CD4-positive, alpha-beta T cell (primary cell): ENCODE measurements at regions not wholly inside any gene's neighbourhood (a gene's known extent, or its start where the extent isn't known, plus 50 kb on each side); places are given as distances from the start of the nearest gene placed in this dataset.

Experiments
- ATAC-seq: fragments of 200-7000 bp; cut with Tn5 transposase; one replicate; pipeline ENCODE4 v1.10.0; 2022; ENCODE audit warnings: mild to moderate bottlenecking; ENCODE audit not compliant: poor library complexity
- CTCF ChIA-PET: fragments of 350-600 bp; sonication (Branson Sonifier 250); formaldehyde crosslinking; loops from one replicate; lab custom pipeline; 2021; ENCODE audit warnings: antibody characterized with exemption, inconsistent platforms; lab: Charles Lee
- POLR2A ChIA-PET: fragments of 350-600 bp; sonication (Branson Sonifier 250); formaldehyde crosslinking; loops from one replicate; lab custom pipeline; 2021; ENCODE audit warnings: antibody characterized with exemption, inconsistent platforms; lab: Charles Lee
- DNase-seq, 14 experiments: peaks; one replicate each; pipeline ENCODE4 v3.0.0-alpha.2; 2013 to 2020; ENCODE audit warnings: mixed read lengths in 2 of 14
- H3K27ac ChIP-seq, 2 donors: one replicate each; pipeline versions ENCODE4 v1.5.1 to v1.7.0; 2013; ENCODE audit warnings: low read length in 2 of 2, low read depth in 1 of 2, mild to moderate bottlenecking in 1 of 2
- H3K27me3 ChIP-seq, 2 experiments: 1 replicate in 1 of 2; 2 replicates in 1 of 2; pipeline versions ENCODE4 v1.6.1 to v1.7.0; 2013; ENCODE audit warnings: low read length in 2 of 2, control low read depth in 1 of 2, mild to moderate bottlenecking in 1 of 2, moderate library complexity in 1 of 2; ENCODE audit not compliant: insufficient read depth in 2 of 2, control insufficient read depth in 1 of 2
- H3K36me3 ChIP-seq: one replicate; pipeline ENCODE4 v1.6.1; 2013; ENCODE audit warnings: low read length, control low read depth; ENCODE audit not compliant: insufficient read depth
- H3K4me1 ChIP-seq: one replicate; pipeline ENCODE4 v1.6.1; 2013; ENCODE audit warnings: low read length, control low read depth; ENCODE audit not compliant: insufficient read depth
- H3K4me3 ChIP-seq: one replicate; pipeline ENCODE4 v1.5.1; 2013; ENCODE audit warnings: mild to moderate bottlenecking, low read length, moderate library complexity
- H3K9me3 ChIP-seq, 2 experiments: 1 replicate in 1 of 2; 2 replicates in 1 of 2; pipeline versions ENCODE4 v1.6.1 to v1.7.0; 2013; ENCODE audit warnings: low read length in 2 of 2, mild to moderate bottlenecking in 2 of 2, control low read depth in 1 of 2, moderate library complexity in 1 of 2; ENCODE audit not compliant: control insufficient read depth in 1 of 2, insufficient read depth in 1 of 2
- H3K27ac Mint-ChIP-seq: one replicate; pipeline ENCODE4 v1.8.0; 2020; ENCODE audit warnings: mixed read lengths
- H3K27me3 Mint-ChIP-seq: one replicate; pipeline ENCODE4 v1.8.0; 2021; ENCODE audit warnings: mixed read lengths
- H3K36me3 Mint-ChIP-seq: one replicate; pipeline ENCODE4 v1.8.0; 2021; ENCODE audit warnings: low read depth, mixed read lengths
- H3K4me1 Mint-ChIP-seq: one replicate; pipeline ENCODE4 v1.8.0; 2021; ENCODE audit warnings: low read depth, mixed read lengths
- H3K4me3 Mint-ChIP-seq: one replicate; pipeline ENCODE4 v1.8.0; 2020; ENCODE audit warnings: mild to moderate bottlenecking, mixed read lengths
- H3K9me3 Mint-ChIP-seq: one replicate; pipeline ENCODE4 v1.8.0; 2020; ENCODE audit warnings: mixed read lengths
- CTCF ChIP-seq: fragments of 200-600 bp; IDR thresholded peaks from one replicate; pipeline ENCODE4 v1.8.0; 2022; ENCODE audit warnings: antibody characterized with exemption, mild to moderate bottlenecking
- intact Hi-C, 2 experiments: fragments of 100-400 bp; cut with DNase I in 1 of 2; cut with micrococcal nuclease in 1 of 2; formaldehyde crosslinking; loops; one replicate each; pipeline versions ENCODE4 v1.15.1 to v1.9.0; 2023 to 2025; cut with DNase I, micrococcal nuclease

GRCh38 chr15:85920956-85921355 lies 126.2 kb upstream of the KLHL25 start:
- peaks cover 0 to 8% of the 10 kb centered on the region in 2 experiments for H3K27me3 ChIP-seq
- H3K27ac ChIP-seq: no peak overlapping the region
- H3K4me3 ChIP-seq: no peak overlapping the region
- ATAC-seq (no peak), DNase-seq (no peak)
- H3K36me3 ChIP-seq: no peaks in the 10 kb centered on the region
- Mint-ChIP-seq H3K27ac (no peak overlapping the region), H3K9me3 (no peaks in the 10 kb centered on the region), H3K4me1 (peaks cover 7% of the 10 kb centered on the region), H3K27me3 (peaks cover 42% of the 10 kb centered on the region), H3K36me3 (no peaks in the 10 kb centered on the region), H3K4me3 (no peak overlapping the region)
- intact Hi-C loops: no loop called here
- ChIA-PET POLR2A (no interaction called here), CTCF (no interaction called here)
- peaks cover 4% of the 10 kb centered on the region for H3K4me1 ChIP-seq
- no peak for TF ChIP-seq CTCF
- no peaks in the 10 kb centered on the region for H3K9me3 ChIP-seq

DNA sequence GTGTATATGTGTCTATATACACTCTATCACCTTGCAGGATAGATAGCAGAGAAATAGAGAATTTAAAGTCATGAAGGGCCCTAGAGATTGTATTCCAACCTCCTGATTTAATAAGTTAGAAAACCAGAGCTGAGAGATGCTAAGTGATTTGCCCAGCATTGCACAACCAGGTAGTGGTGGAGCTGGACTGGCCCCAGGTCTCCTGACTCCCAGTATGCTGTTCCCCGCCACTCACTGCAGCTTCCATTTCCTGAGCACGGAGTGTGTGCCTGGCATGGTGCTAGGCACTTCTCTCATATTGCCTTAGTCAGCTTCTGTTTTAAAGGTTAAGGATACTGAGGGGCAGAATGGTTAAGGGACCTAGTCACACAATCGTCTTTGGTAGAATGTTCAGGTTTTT lies 129.4 kb upstream of the KLHL25 start:
- no peaks in the 10 kb centered on the region for H3K9me3 Mint-ChIP-seq
- CTCF ChIA-PET: interaction anchor here (0.6 kb wide), 1 partner anchor 1316 kb away, joined by 3 read pairs; no protein-coding TSS in a partner anchor
- POLR2A ChIA-PET: no interaction called here
- no peaks in the 10 kb centered on the region for H3K36me3 Mint-ChIP-seq
- Histone ChIP-seq H3K9me3 (no peaks in the 10 kb centered on the region), H3K4me1 (peaks cover 21% of the 10 kb centered on the region), H3K27me3 (peaks cover 0 to 3% of the 10 kb centered on the region in 2 experiments), H3K4me3 (no peak overlapping the region), H3K27ac (no peak overlapping the region), H3K36me3 (no peaks in the 10 kb centered on the region)
- H3K4me3 Mint-ChIP-seq: no peak overlapping the region
- H3K4me1 Mint-ChIP-seq: peaks cover 27% of the 10 kb centered on the region
- no peak overlapping the region for H3K27ac Mint-ChIP-seq
- TF ChIP-seq CTCF: no peak
- intact Hi-C loops: no loop called here
- no peak for ATAC-seq
- H3K27me3 Mint-ChIP-seq: peaks cover 19% of the 10 kb centered on the region
- DNase-seq: no peak

DNA sequence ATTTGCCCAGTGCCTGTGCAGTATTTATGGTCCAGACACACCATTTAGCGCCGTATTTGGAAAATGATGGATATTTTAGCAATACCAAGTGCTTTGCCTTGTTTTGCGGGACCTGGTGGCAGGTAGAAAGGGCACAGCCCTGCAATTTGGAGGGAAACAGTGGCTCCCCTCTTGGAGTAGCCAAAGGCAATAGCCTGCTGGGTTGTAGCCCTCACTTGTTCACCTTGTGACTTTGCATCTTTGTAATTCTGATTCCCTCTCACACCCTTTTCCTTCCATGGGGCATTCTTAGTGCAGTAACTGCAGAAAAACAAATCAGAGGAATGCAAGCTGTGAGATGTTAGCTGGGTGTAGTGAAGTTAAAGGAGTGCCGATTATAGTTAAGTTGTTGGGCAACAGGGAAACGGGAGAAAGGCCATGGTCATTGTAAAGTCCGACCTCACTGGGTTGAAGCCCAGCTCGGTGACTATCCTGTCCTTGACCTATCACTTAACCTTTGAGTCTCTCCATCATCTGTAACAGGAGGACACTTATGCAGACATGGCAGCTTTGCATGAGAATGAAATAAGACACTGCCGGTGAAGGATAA lies 131.0 kb upstream of the KLHL25 start:
- Histone ChIP-seq H3K36me3 (no peaks in the 10 kb centered on the region), H3K27me3 (peaks cover 0 to 3% of the 10 kb centered on the region in 2 experiments), H3K27ac (no peak overlapping the region), H3K4me1 (peaks cover 26% of the 10 kb centered on the region), H3K9me3 (no peaks in the 10 kb centered on the region), H3K4me3 (no peak overlapping the region)
- Mint-ChIP-seq H3K4me3 (no peak overlapping the region), H3K27ac (no peak overlapping the region), H3K27me3 (peaks cover 14% of the 10 kb centered on the region), H3K36me3 (no peaks in the 10 kb centered on the region), H3K9me3 (no peaks in the 10 kb centered on the region), H3K4me1 (peaks cover 32% of the 10 kb centered on the region)
- no peak for TF ChIP-seq CTCF
- ChIA-PET POLR2A (no interaction called here), CTCF (no interaction called here)
- intact Hi-C loops: no loop called here
- DNase-seq: no peak
- ATAC-seq: no peak
